K562 (cell line): ENCODE measurements at regions not wholly inside any gene's neighbourhood (a gene's known extent, or its start where the extent isn't known, plus 50 kb on each side); places are given as distances from the start of the nearest gene placed in this dataset.

Experiments
- ATAC-seq: fragments of 200-7000 bp; cut with Tn5 transposase; 3 replicates; pipeline ENCODE4 v1.9.1; 2020; ENCODE audit warnings: moderate library complexity
- BruUV-seq: library from RNA; stranded (reverse); fragments of 400-500 nt; replicated peaks from 2 replicates; lab custom pipeline; 2021; lab: Mats Ljungman, UMichigan
- CTCF ChIA-PET: fragments of 300-600 bp; formaldehyde crosslinking; extraction: SDS; loops from one replicate; lab custom pipeline; 2021; ENCODE audit warnings: low intra/inter-chr PET ratio; lab: Yijun Ruan, JAX
- POLR2A ChIA-PET: fragments of 300-600, 350-650 bp; sonication (Branson Sonifier 250); formaldehyde crosslinking; extraction: SDS; loops from one replicate; lab custom pipeline; 2021; ENCODE audit warnings: antibody characterized with exemption, inconsistent platforms; lab: Yijun Ruan, JAX
- DNase-seq, 4 experiments: peaks; one replicate each; pipeline versions ENCODE4 v3.0.0 to v3.0.0-alpha.2; 2011 to 2018; ENCODE audit warnings: low spot score in 3 of 4, mixed read lengths in 3 of 4; ENCODE audit errors: extremely low read depth in 1 of 4
- FAIRE-seq: peaks from 2 replicates; lab custom pipeline; 2011; peaks lifted over from hg19 to GRCh38; lab: Jason Lieb, UNC
- H2AFZ ChIP-seq: 2 replicates; pipeline ENCODE4 v1.6.0; 2011; ENCODE audit warnings: low read depth, low read length, control low read depth, inconsistent platforms
- H3K27ac ChIP-seq: fragments of 200-600 bp; 3 replicates; pipeline ENCODE4 v1.8.0; 2011; ENCODE audit warnings: low read depth, mild to moderate bottlenecking, control low read depth, inconsistent platforms, low read length, moderate library complexity, mixed read lengths; ENCODE audit errors: extremely low read depth
- H3K27me3 ChIP-seq, 2 experiments: fragments of 300-600 bp in 1 of 2; 2 replicates in 1 of 2; 3 replicates in 1 of 2; pipeline versions ENCODE4 v1.6.0 to v1.8.0; 2011; ENCODE audit warnings: inconsistent platforms in 2 of 2, low read length in 2 of 2, mild to moderate bottlenecking in 1 of 2, mixed read lengths in 1 of 2, moderate library complexity in 1 of 2; ENCODE audit not compliant: control insufficient read depth in 2 of 2, insufficient read depth in 2 of 2
- H3K36me3 ChIP-seq: fragments of 300-600 bp; 3 replicates; pipeline ENCODE4 v1.8.0; 2011; ENCODE audit warnings: mild to moderate bottlenecking, low read length, inconsistent platforms; ENCODE audit not compliant: control insufficient read depth, insufficient read depth
- H3K4me1 ChIP-seq, 2 experiments: fragments of 200-600 bp in 1 of 2; replicated peaks in 1 of 2; 2 replicates in 1 of 2; 3 replicates in 1 of 2; pipeline versions ENCODE4 v1.5.1 to v1.8.0; 2011; ENCODE audit warnings: inconsistent platforms in 2 of 2, low read length in 2 of 2, mild to moderate bottlenecking in 1 of 2, mixed read lengths in 1 of 2, moderate library complexity in 1 of 2; ENCODE audit not compliant: control insufficient read depth in 2 of 2, insufficient read depth in 2 of 2
- H3K4me2 ChIP-seq: 2 replicates; pipeline ENCODE4 v1.6.1; 2011; ENCODE audit warnings: low read length, control low read depth, inconsistent platforms, mixed read lengths; ENCODE audit not compliant: insufficient read depth
- H3K4me3 ChIP-seq: fragments of 200-600 bp; sonication (generic), shearing (Covaris generic); 2 replicates; pipeline ENCODE4 v1.5.1; 2016; ENCODE audit warnings: control low read depth, inconsistent platforms
- H3K79me2 ChIP-seq: fragments of 200-600 bp; 3 replicates; pipeline ENCODE4 v1.8.0; 2011; ENCODE audit warnings: low read length, inconsistent platforms; ENCODE audit not compliant: control insufficient read depth, insufficient read depth
- H3K9ac ChIP-seq, 2 experiments: 2 replicates each; pipeline versions ENCODE4 v1.6.0 to v1.6.1; 2011; ENCODE audit warnings: low read depth in 2 of 2, low read length in 2 of 2, control low read depth in 1 of 2, inconsistent platforms in 1 of 2, mild to moderate bottlenecking in 1 of 2, mixed read lengths in 1 of 2; ENCODE audit not compliant: insufficient read depth in 1 of 2
- H3K9me1 ChIP-seq: one replicate; pipeline ENCODE4 v1.6.0; 2011; ENCODE audit warnings: inconsistent platforms, mild to moderate bottlenecking, low read length, moderate library complexity; ENCODE audit not compliant: control insufficient read depth, insufficient read depth
- H3K9me3 ChIP-seq: replicated peaks from 2 replicates; pipeline ENCODE4 v1.5.1; 2011; ENCODE audit warnings: low read depth, low read length, inconsistent platforms; ENCODE audit not compliant: control insufficient read depth, insufficient read depth
- H4K20me1 ChIP-seq: replicated peaks from 2 replicates; pipeline ENCODE4 v1.6.1; 2011; ENCODE audit warnings: low read length, inconsistent platforms, mixed read lengths; ENCODE audit not compliant: control insufficient read depth, insufficient read depth
- ATF7 ChIP-seq: fragments of 450-650 bp; IDR thresholded peaks from 2 replicates; pipeline ENCODE4 v1.7.1; 2014; ENCODE audit warnings: mild to moderate bottlenecking, moderate library complexity
- DIDO1 ChIP-seq: fragments of 450-650 bp; IDR thresholded peaks from 2 replicates; pipeline ENCODE4 v1.6.1; 2016; ENCODE audit warnings: low read depth, missing biosample characterization, missing genetic modification characterization
- SREBF2 ChIP-seq: sonication (generic); formaldehyde crosslinking; IDR thresholded peaks from 2 replicates; pipeline ENCODE4 v1.4.0; 2020; ENCODE audit warnings: mild to moderate bottlenecking, missing genetic modification reagents
- TAF1 ChIP-seq: IDR thresholded peaks from 2 replicates; pipeline ENCODE4 v1.6.1; 2011; ENCODE audit warnings: mild to moderate bottlenecking, low read length, moderate library complexity; ENCODE audit not compliant: insufficient read depth, control insufficient read depth, severe bottlenecking; ENCODE audit errors: extremely low read depth
- WGBS: fragments of 100-300 bp; shearing (Covaris generic); methylation state at CpG from one replicate; pipeline ENCODE4 v1.1.6; 2016; ENCODE audit warnings: low coverage, mixed read lengths; ENCODE audit not compliant: insufficient coverage; ENCODE audit errors: missing lambda C conversion rate; 5-methylcytosine and 5-hydroxymethylcytosine counted together
- in situ Hi-C: fragments of 300-500 bp; cut with MboI; formaldehyde crosslinking; loops from 4 replicates; pipeline ENCODE4 v1.15.0; 2018; ENCODE audit warnings: inconsistent platforms, mixed read lengths
- intact Hi-C: fragments of 100-400 bp; cut with micrococcal nuclease; formaldehyde crosslinking; loops from 2 replicates; pipeline ENCODE4 v1.14.2; 2022
- TF ChIP-seq, protein P1 (sequence below): fragments of 450-650 bp; IDR thresholded peaks from 2 replicates; pipeline ENCODE4 v1.6.1; 2016; ENCODE audit warnings: low read depth

- no peaks in the 10 kb centered on the region for H3K27me3 ChIP-seq
- FAIRE-seq (no peak), ATAC-seq (no peak), DNase-seq (no peak)
- no peak overlapping the region for H3K27ac ChIP-seq
- no peaks in the 10 kb centered on the region for H3K4me1 ChIP-seq
- H3K9ac ChIP-seq: no peak overlapping the region
- WGBS: 0% methylated on average over 5 of the region's 7 CpGs
- intact Hi-C loops: no loop called here
- no peaks in the 10 kb centered on the region for H3K9me1 ChIP-seq
- in situ Hi-C loops: no loop called here
- POLR2A ChIA-PET: no interaction called here
- TF ChIP-seq TAF1: no peak
- no peak for TF ChIP-seq DIDO1 (tag)
- no peak for TF ChIP-seq SREBF2
- TF ChIP-seq ATF7: no peak
- TF ChIP-seq, all 486 proteins: peak for 0
- CTCF ChIA-PET: no interaction called here
- H3K4me3 ChIP-seq: no peak overlapping the region
- H4K20me1 ChIP-seq: no peaks in the 10 kb centered on the region
- H3K36me3 ChIP-seq: no peaks in the 10 kb centered on the region
- no peak overlapping the region for H2AFZ ChIP-seq
- no peaks in the 10 kb centered on the region for H3K9me3 ChIP-seq
- no TSS peak for BruUV-seq
- no peak overlapping the region for H3K4me2 ChIP-seq
- no peaks in the 10 kb centered on the region for H3K79me2 ChIP-seq
Measured at GRCh38 chr14:37972941-37973887, 234.5 kb upstream of the SSTR1 start.

- ATAC-seq (no peak), FAIRE-seq (no peak), DNase-seq (no peak)
- Histone ChIP-seq H3K79me2 (no peaks in the 10 kb centered on the region), H3K27me3 (no peaks in the 10 kb centered on the region), H3K9ac (no peak overlapping the region), H3K9me3 (no peaks in the 10 kb centered on the region), H3K27ac (no peak overlapping the region), H2AFZ (no peak overlapping the region), H3K9me1 (no peaks in the 10 kb centered on the region), H3K36me3 (no peaks in the 10 kb centered on the region), H3K4me2 (no peak overlapping the region), H4K20me1 (no peaks in the 10 kb centered on the region), H3K4me3 (no peak overlapping the region), H3K4me1 (no peaks in the 10 kb centered on the region)
- ChIA-PET POLR2A (no interaction called here), CTCF (no interaction called here)
- in situ Hi-C loops: no loop called here
- intact Hi-C loops: no loop called here
- BruUV-seq: no TSS peak
- WGBS: 9% methylated on average over 1 of the region's 1 CpG
- TF ChIP-seq, protein P1, sequence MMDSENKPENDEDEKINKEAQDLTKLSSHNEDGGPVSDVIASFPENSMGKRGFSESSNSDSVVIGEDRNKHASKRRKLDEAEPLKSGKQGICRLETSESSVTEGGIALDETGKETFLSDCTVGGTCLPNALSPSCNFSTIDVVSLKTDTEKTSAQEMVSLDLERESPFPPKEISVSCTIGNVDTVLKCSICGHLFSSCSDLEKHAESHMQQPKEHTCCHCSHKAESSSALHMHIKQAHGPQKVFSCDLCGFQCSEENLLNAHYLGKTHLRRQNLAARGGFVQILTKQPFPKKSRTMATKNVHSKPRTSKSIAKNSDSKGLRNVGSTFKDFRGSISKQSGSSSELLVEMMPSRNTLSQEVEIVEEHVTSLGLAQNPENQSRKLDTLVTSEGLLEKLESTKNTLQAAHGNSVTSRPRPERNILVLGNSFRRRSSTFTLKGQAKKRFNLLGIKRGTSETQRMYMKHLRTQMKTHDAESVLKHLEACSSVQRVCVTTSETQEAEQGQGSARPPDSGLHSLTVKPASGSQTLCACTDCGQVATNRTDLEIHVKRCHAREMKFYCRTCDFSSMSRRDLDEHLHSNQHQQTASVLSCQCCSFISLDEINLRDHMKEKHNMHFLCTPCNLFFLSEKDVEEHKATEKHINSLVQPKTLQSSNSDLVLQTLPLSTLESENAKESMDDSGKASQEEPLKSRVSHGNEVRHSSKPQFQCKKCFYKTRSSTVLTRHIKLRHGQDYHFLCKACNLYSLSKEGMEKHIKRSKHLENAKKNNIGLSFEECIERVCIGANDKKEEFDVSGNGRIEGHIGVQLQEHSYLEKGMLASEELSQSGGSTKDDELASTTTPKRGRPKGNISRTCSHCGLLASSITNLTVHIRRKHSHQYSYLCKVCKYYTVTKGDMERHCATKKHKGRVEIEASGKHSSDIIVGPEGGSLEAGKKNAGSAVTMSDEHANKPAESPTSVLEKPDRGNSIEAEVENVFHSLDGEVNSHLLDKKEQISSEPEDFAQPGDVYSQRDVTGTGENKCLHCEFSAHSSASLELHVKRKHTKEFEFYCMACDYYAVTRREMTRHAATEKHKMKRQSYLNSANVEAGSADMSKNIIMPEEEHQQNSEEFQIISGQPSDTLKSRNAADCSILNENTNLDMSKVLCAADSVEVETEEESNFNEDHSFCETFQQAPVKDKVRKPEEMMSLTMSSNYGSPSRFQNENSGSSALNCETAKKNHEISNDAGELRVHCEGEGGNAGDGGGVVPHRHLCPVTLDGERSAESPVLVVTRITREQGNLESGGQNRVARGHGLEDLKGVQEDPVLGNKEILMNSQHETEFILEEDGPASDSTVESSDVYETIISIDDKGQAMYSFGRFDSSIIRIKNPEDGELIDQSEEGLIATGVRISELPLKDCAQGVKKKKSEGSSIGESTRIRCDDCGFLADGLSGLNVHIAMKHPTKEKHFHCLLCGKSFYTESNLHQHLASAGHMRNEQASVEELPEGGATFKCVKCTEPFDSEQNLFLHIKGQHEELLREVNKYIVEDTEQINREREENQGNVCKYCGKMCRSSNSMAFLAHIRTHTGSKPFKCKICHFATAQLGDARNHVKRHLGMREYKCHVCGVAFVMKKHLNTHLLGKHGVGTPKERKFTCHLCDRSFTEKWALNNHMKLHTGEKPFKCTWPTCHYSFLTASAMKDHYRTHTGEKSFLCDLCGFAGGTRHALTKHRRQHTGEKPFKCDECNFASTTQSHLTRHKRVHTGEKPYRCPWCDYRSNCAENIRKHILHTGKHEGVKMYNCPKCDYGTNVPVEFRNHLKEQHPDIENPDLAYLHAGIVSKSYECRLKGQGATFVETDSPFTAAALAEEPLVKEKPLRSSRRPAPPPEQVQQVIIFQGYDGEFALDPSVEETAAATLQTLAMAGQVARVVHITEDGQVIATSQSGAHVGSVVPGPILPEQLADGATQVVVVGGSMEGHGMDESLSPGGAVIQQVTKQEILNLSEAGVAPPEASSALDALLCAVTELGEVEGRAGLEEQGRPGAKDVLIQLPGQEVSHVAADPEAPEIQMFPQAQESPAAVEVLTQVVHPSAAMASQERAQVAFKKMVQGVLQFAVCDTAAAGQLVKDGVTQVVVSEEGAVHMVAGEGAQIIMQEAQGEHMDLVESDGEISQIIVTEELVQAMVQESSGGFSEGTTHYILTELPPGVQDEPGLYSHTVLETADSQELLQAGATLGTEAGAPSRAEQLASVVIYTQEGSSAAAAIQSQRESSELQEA: no peak
Measured at GRCh38 chr14:37974421-37974820, 233.3 kb upstream of the SSTR1 start.
